Vagina (tissue), 2 donors: ENCODE measurements at regions not wholly inside any gene's neighbourhood (a gene's known extent, or its start where the extent isn't known, plus 50 kb on each side); places are given as distances from the start of the nearest gene placed in this dataset.

Experiments used
- CTCF ChIP-seq, 3 experiments: fragments of 450-650 bp in 2 of 3; fragments of 200-600 bp in 1 of 3; sonication (generic) in 1 of 3; IDR thresholded peaks; one replicate each; pipeline ENCODE4 v1.5.1; 2017 to 2019; ENCODE audit warnings: antibody characterized with exemption in 3 of 3, mild to moderate bottlenecking in 2 of 3, moderate library complexity in 2 of 3
- POLR2A ChIP-seq, 2 donors: fragments of 450-650 bp; IDR thresholded peaks; one replicate each; pipeline ENCODE4 v1.6.1; 2017; ENCODE audit warnings: antibody characterized with exemption in 2 of 2, mild to moderate bottlenecking in 2 of 2, moderate library complexity in 2 of 2
- POLR2AphosphoS5 ChIP-seq, 2 donors: sonication (generic); formaldehyde crosslinking; IDR thresholded peaks; one replicate each; pipeline ENCODE4 v1.9.0; 2017; ENCODE audit warnings: antibody characterized with exemption in 2 of 2, mild to moderate bottlenecking in 2 of 2, low read depth in 1 of 2; ENCODE audit not compliant: insufficient read depth in 1 of 2

GRCh38 chr2:118492335-118492734, 355.1 kb downstream of the EN1 start:
- TF ChIP-seq POLR2A (IDR thresholded peaks at IDR 0.05) = no peak
- TF ChIP-seq CTCF (IDR thresholded peaks at IDR 0.05) = no peak
- TF ChIP-seq POLR2AphosphoS5 (IDR thresholded peaks at IDR 0.05; ENCODE audit: insufficient read depth in 1 of 2, low read depth in 1 of 2) = no peak
